ENCODE measurements at regions not wholly inside any gene's neighbourhood (a gene's known extent, or its start where the extent isn't known, plus 50 kb on each side); places are given as distances from the start of the nearest gene placed in this dataset.

DNA sequence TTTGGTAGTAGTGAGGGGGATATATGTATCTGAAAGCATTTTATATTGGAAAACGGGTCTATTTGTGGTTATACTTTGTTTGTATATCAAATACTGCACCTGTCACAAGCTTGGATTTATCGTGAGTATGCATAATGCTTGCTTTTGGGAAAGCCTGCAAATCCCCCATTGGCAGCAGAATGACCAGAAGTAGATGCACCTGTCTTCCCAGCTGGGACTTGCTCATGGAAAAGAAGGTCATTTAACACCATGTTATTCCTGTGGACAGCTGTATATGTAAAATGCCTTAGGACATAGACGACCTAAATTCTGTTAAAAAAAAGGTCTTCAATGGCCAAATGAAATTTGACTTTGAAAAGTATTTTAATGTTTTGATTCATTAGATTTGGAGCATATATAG lies 599.4 kb downstream of the XIRP2 start:
- Mint-ChIP-seq H3K9me3 (no peaks in the 10 kb centered on the region), H3K27me3 (no peaks in the 10 kb centered on the region), H3K4me3 (no peak overlapping the region), H3K4me1 (ENCODE audit: low read depth) (no peaks in the 10 kb centered on the region), H3K36me3 (no peaks in the 10 kb centered on the region), H3K27ac (no peak overlapping the region)
- ChIA-PET CTCF (no interaction called here), POLR2A (no interaction called here)
- DNase-seq = no peak
- intact Hi-C loops (cut with micrococcal nuclease) = no loop called here

DNA sequence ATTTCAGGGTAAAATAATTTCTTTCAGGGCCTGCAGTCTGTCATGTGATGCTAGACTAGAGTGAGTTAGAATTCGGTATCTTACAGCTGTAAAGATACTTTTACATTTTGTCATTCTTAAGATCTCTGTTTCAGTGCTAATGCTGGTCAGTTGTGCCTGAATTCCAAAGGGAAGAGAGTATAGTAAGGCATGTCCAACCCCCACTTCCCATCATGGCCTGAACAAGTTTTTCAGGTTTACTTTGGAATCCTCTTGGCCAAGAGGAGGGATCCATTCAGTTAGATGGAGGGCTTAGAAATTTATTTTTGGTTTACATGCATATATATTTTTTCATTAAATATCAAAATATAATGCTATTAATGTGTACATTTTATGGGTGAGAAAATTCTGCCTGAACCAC lies 596.6 kb downstream of the XIRP2 start:
- H3K4me3 Mint-ChIP-seq = no peak overlapping the region
- intact Hi-C loops (cut with micrococcal nuclease) = no loop called here
- POLR2A ChIA-PET = no interaction called here

GRCh38 chr2:167480986-167481309 lies 592.7 kb downstream of the XIRP2 start:
- no peak overlapping the region for H3K4me3 Mint-ChIP-seq
- POLR2A ChIA-PET = no interaction called here

More for the DNA sequence above, 596.6 kb downstream of the XIRP2 start:
- no peak for DNase-seq
- Mint-ChIP-seq H3K9me3 (no peaks in the 10 kb centered on the region), H3K27ac (no peak overlapping the region), H3K4me1 (ENCODE audit: low read depth) (no peaks in the 10 kb centered on the region), H3K36me3 (no peaks in the 10 kb centered on the region), H3K27me3 (no peaks in the 10 kb centered on the region)
- CTCF ChIA-PET = no interaction called here

GRCh38 chr2:167480232-167480985 lies 592.1 kb downstream of the XIRP2 start:
- ChIA-PET CTCF (no interaction called here), POLR2A (no interaction called here)
- no peaks in the 10 kb centered on the region for H3K4me1 Mint-ChIP-seq (ENCODE audit: low read depth)
- no peaks in the 10 kb centered on the region for H3K27me3 Mint-ChIP-seq
- no peak for DNase-seq
- no peak overlapping the region for H3K4me3 Mint-ChIP-seq
- intact Hi-C loops (cut with micrococcal nuclease) = no loop called here
- no peak overlapping the region for H3K27ac Mint-ChIP-seq
- no peaks in the 10 kb centered on the region for H3K36me3 Mint-ChIP-seq
- no peaks in the 10 kb centered on the region for H3K9me3 Mint-ChIP-seq

More at GRCh38 chr2:167480986-167481309, 592.7 kb downstream of the XIRP2 start:
- no peaks in the 10 kb centered on the region for H3K27me3 Mint-ChIP-seq
- CTCF ChIA-PET = no interaction called here
- no peak for DNase-seq
- no peaks in the 10 kb centered on the region for H3K9me3 Mint-ChIP-seq
- no peak overlapping the region for H3K27ac Mint-ChIP-seq
- H3K36me3 Mint-ChIP-seq = no peaks in the 10 kb centered on the region
- no peaks in the 10 kb centered on the region for H3K4me1 Mint-ChIP-seq (ENCODE audit: low read depth)
- intact Hi-C loops (cut with micrococcal nuclease) = no loop called here

GRCh38 chr2:167478196-167478595 lies 589.9 kb downstream of the XIRP2 start:
- no peak overlapping the region for H3K4me3 Mint-ChIP-seq
- no peak overlapping the region for H3K27ac Mint-ChIP-seq
- CTCF ChIA-PET = no interaction called here

GRCh38 chr2:167475791-167476190 lies 587.5 kb downstream of the XIRP2 start:
- intact Hi-C loops (cut with micrococcal nuclease) = no loop called here
- Mint-ChIP-seq H3K4me1 (ENCODE audit: low read depth) (no peaks in the 10 kb centered on the region), H3K4me3 (no peak overlapping the region), H3K36me3 (no peaks in the 10 kb centered on the region), H3K27ac (no peak overlapping the region), H3K9me3 (no peaks in the 10 kb centered on the region), H3K27me3 (no peaks in the 10 kb centered on the region)
- ChIA-PET POLR2A (no interaction called here), CTCF (no interaction called here)
- no peak for DNase-seq

More at GRCh38 chr2:167478196-167478595, 589.9 kb downstream of the XIRP2 start:
- Mint-ChIP-seq H3K4me1 (ENCODE audit: low read depth) (no peaks in the 10 kb centered on the region), H3K27me3 (no peaks in the 10 kb centered on the region), H3K9me3 (no peaks in the 10 kb centered on the region), H3K36me3 (no peaks in the 10 kb centered on the region)
- DNase-seq = no peak
- intact Hi-C loops (cut with micrococcal nuclease) = no loop called here
- POLR2A ChIA-PET = no interaction called here

DNA sequence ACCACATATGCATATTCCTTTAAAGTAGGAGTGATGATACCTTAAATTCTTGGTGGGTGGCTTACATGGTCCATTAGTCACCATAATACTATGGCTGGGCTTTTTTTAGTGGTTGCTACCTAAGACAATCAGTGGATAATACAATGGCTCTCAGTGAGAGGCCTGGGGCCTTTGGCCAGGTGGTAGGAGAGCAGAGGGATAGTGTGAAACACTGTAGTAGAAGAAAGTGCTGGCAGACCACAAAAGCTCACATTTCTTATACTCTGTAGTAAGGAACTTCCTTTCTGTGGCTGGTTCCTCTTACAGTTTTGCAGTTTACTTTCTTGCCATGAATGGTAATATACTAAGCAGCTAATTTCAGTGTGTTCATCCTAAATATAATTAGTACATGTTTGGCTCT lies 583.5 kb downstream of the XIRP2 start:
- no peaks in the 10 kb centered on the region for H3K36me3 Mint-ChIP-seq
- H3K4me1 Mint-ChIP-seq (ENCODE audit: low read depth) = no peaks in the 10 kb centered on the region
- CTCF ChIA-PET = no interaction called here
- intact Hi-C loops (cut with micrococcal nuclease) = no loop called here
- no peak overlapping the region for H3K4me3 Mint-ChIP-seq
- H3K27ac Mint-ChIP-seq = no peak overlapping the region
- H3K27me3 Mint-ChIP-seq = no peaks in the 10 kb centered on the region
- POLR2A ChIA-PET = no interaction called here
- H3K9me3 Mint-ChIP-seq = no peaks in the 10 kb centered on the region
- DNase-seq = no peak

GRCh38 chr2:167471332-167471731 lies 583.1 kb downstream of the XIRP2 start:
- no peaks in the 10 kb centered on the region for H3K9me3 Mint-ChIP-seq
- ChIA-PET CTCF (no interaction called here), POLR2A (no interaction called here)
- H3K4me1 Mint-ChIP-seq (ENCODE audit: low read depth) = no peaks in the 10 kb centered on the region
- intact Hi-C loops (cut with micrococcal nuclease) = no loop called here
- no peaks in the 10 kb centered on the region for H3K36me3 Mint-ChIP-seq
- no peak overlapping the region for H3K4me3 Mint-ChIP-seq
- H3K27me3 Mint-ChIP-seq = no peaks in the 10 kb centered on the region
- no peak for DNase-seq
- no peak overlapping the region for H3K27ac Mint-ChIP-seq

GRCh38 chr2:167462379-167462778 lies 574.1 kb downstream of the XIRP2 start:
- H3K4me3 Mint-ChIP-seq = no peak overlapping the region
- H3K27ac Mint-ChIP-seq = no peak overlapping the region
- ChIA-PET CTCF (no interaction called here), POLR2A (no interaction called here)
- no peak for DNase-seq
- H3K9me3 Mint-ChIP-seq = peaks cover 27% of the 10 kb centered on the region
- H3K27me3 Mint-ChIP-seq = no peaks in the 10 kb centered on the region
- intact Hi-C loops (cut with micrococcal nuclease) = no loop called here
- H3K4me1 Mint-ChIP-seq (ENCODE audit: low read depth) = no peaks in the 10 kb centered on the region
- H3K36me3 Mint-ChIP-seq = no peaks in the 10 kb centered on the region

DNA sequence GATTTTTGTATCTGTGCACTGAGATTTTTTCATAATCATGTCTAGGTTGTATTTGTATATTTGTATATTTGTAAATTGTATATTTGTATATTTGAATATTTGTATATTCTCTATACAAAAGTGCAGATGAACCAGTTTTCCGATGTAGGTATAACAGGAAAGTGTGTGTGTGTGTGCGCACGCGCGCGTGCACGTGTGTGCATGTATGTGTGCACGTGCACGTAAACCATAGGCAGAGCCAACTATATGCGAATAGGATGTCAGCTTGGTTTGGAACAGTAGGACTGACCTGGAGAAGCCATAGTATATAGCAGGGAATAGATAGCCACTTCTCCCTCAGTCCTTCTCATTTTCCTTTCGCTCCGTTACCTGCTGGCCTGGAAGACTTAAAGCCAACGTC lies 565.8 kb downstream of the XIRP2 start:
- H3K4me3 Mint-ChIP-seq = no peak overlapping the region
- peaks cover 24% of the 10 kb centered on the region for H3K9me3 Mint-ChIP-seq
- no peaks in the 10 kb centered on the region for H3K27me3 Mint-ChIP-seq
- H3K36me3 Mint-ChIP-seq = no peaks in the 10 kb centered on the region
- H3K27ac Mint-ChIP-seq = no peak overlapping the region
- ChIA-PET POLR2A (no interaction called here), CTCF (no interaction called here)
- H3K4me1 Mint-ChIP-seq (ENCODE audit: low read depth) = no peaks in the 10 kb centered on the region
- DNase-seq = no peak
- intact Hi-C loops (cut with micrococcal nuclease) = no loop called here

- Mint-ChIP-seq H3K4me1 (ENCODE audit: low read depth) (no peaks in the 10 kb centered on the region), H3K27ac (no peak overlapping the region), H3K27me3 (no peaks in the 10 kb centered on the region), H3K9me3 (peaks cover 27% of the 10 kb centered on the region), H3K4me3 (no peak overlapping the region), H3K36me3 (no peaks in the 10 kb centered on the region)
- CTCF ChIA-PET = no interaction called here
- POLR2A ChIA-PET = no interaction called here
- intact Hi-C loops (cut with micrococcal nuclease) = no loop called here
- no peak for DNase-seq
Observed at GRCh38 chr2:167451496-167452289, 563.4 kb downstream of the XIRP2 start.

- no peak overlapping the region for H3K4me3 Mint-ChIP-seq
- no peak for DNase-seq
- peaks cover 37% of the 10 kb centered on the region for H3K9me3 Mint-ChIP-seq
- H3K27me3 Mint-ChIP-seq = no peaks in the 10 kb centered on the region
- ChIA-PET CTCF (no interaction called here), POLR2A (no interaction called here)
- H3K27ac Mint-ChIP-seq = no peak overlapping the region
- no peaks in the 10 kb centered on the region for H3K4me1 Mint-ChIP-seq (ENCODE audit: low read depth)
- intact Hi-C loops (cut with micrococcal nuclease) = no loop called here
- no peaks in the 10 kb centered on the region for H3K36me3 Mint-ChIP-seq
Observed at GRCh38 chr2:167450364-167450763, 562.1 kb downstream of the XIRP2 start.

DNA sequence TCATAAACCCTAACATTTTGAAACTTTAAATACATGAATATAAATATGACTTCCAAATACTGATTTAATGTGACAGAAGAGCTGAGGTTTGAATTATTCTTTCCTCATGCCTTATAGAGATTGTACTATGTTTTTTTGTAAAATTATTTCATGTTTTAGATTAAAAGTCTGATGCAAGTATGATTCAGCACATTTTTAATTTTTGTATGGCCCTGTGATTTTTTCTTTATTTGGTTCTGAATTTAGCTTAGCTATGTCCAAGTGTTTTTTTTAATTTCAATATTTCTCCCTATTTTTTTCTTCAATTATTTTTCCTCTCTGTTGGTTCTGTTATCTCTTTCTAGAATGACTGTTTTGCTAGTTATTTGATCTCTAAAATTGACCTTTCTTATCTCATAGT lies 552.1 kb downstream of the XIRP2 start:
- CTCF ChIA-PET = no interaction called here
- Mint-ChIP-seq H3K36me3 (no peaks in the 10 kb centered on the region), H3K9me3 (no peaks in the 10 kb centered on the region), H3K4me3 (no peak overlapping the region), H3K4me1 (ENCODE audit: low read depth) (no peaks in the 10 kb centered on the region), H3K27me3 (no peaks in the 10 kb centered on the region), H3K27ac (no peak overlapping the region)
- no peak for DNase-seq
- intact Hi-C loops (cut with micrococcal nuclease) = no loop called here
- POLR2A ChIA-PET = no interaction called here

Measured in activated CD4-positive, alpha-beta memory T cell treated with anti-CD3 and anti-CD28 coated beads for 36 hours (primary cell).